Loucy (cell line): ENCODE measurements at regions not wholly inside any gene's neighbourhood (a gene's known extent, or its start where the extent isn't known, plus 50 kb on each side); places are given as distances from the start of the nearest gene placed in this dataset.

Source experiments
- H2AFZ ChIP-seq: fragments of 200-600 bp; sonication (generic); 2 replicates; pipeline ENCODE4 v1.6.0; 2016; ENCODE audit warnings: antibody characterized with exemption, mild to moderate bottlenecking, low read length, moderate library complexity
- H3F3A ChIP-seq: fragments of 200-600 bp; 2 replicates; pipeline ENCODE4 v1.6.0; 2016; ENCODE audit warnings: antibody characterized with exemption, low read depth, mild to moderate bottlenecking
- H3K27me3 ChIP-seq: fragments of 200-600 bp; sonication (generic); 2 replicates; pipeline ENCODE4 v1.6.1; 2014; ENCODE audit warnings: low read length, mild to moderate bottlenecking; ENCODE audit not compliant: insufficient read depth, poor library complexity, severe bottlenecking
- H3K36me3 ChIP-seq: fragments of 200-600 bp; sonication (generic); 2 replicates; pipeline ENCODE4 v1.6.1; 2016; ENCODE audit warnings: low read length; ENCODE audit not compliant: insufficient read depth
- H3K4me1 ChIP-seq: fragments of 200-600 bp; sonication (generic); 2 replicates; pipeline ENCODE4 v1.5.1; 2014; ENCODE audit warnings: low read length, mild to moderate bottlenecking; ENCODE audit not compliant: insufficient read depth, poor library complexity, severe bottlenecking
- H3K4me2 ChIP-seq: fragments of 200-600 bp; sonication (generic); 2 replicates; pipeline ENCODE4 v1.6.0; 2014; ENCODE audit warnings: antibody characterized with exemption, low read length, low read depth, mild to moderate bottlenecking; ENCODE audit not compliant: poor library complexity, severe bottlenecking
- H3K4me3 ChIP-seq: fragments of 200-600 bp; sonication (generic); 2 replicates; pipeline ENCODE4 v1.5.1; 2014; ENCODE audit warnings: low read length, mild to moderate bottlenecking, mixed read lengths; ENCODE audit not compliant: poor library complexity, severe bottlenecking
- H3K79me2 ChIP-seq: fragments of 200-600 bp; sonication (generic); 2 replicates; pipeline ENCODE4 v1.6.1; 2014; ENCODE audit warnings: low read length; ENCODE audit not compliant: insufficient read depth
- H3K9ac ChIP-seq: fragments of 200-600 bp; sonication (generic); 2 replicates; pipeline ENCODE4 v1.6.0; 2014; ENCODE audit warnings: mild to moderate bottlenecking, low read depth, low read length, moderate library complexity; ENCODE audit not compliant: poor library complexity, severe bottlenecking
- H3K9me2 ChIP-seq: fragments of 200-600 bp; sonication (generic); replicated peaks from 2 replicates; pipeline ENCODE4 v1.6.1; 2016; ENCODE audit warnings: low read depth, low read length, mixed read lengths
- H3K9me3 ChIP-seq: fragments of 200-600 bp; sonication (generic); 2 replicates; pipeline ENCODE4 v1.6.1; 2014; ENCODE audit warnings: mild to moderate bottlenecking, antibody characterized with exemption, low read length, low read depth; ENCODE audit not compliant: insufficient read depth
- H4K20me1 ChIP-seq: fragments of 200-600 bp; sonication (generic); 2 replicates; pipeline ENCODE4 v1.6.0; 2014; ENCODE audit warnings: antibody characterized with exemption, low read length, mild to moderate bottlenecking; ENCODE audit not compliant: insufficient read depth, poor library complexity, severe bottlenecking
- CTCF ChIP-seq: fragments of 200-600 bp; sonication (generic); conservative IDR thresholded peaks from 2 replicates; pipeline ENCODE4 v1.5.1; 2014; ENCODE audit warnings: mild to moderate bottlenecking, antibody characterized with exemption, low read length
- EZH2phosphoT487 ChIP-seq: fragments of 200-600 bp; IDR thresholded peaks from 2 replicates; pipeline ENCODE4 v1.6.1; 2018; ENCODE audit warnings: antibody characterized with exemption, mild to moderate bottlenecking, moderate library complexity, borderline replicate concordance

- Histone ChIP-seq H3K4me2 (no peak overlapping the region), H3K79me2 (no peaks in the 10 kb centered on the region), H4K20me1 (no peaks in the 10 kb centered on the region), H3K9ac (no peak overlapping the region), H3K9me3 (no peaks in the 10 kb centered on the region), H3K36me3 (no peaks in the 10 kb centered on the region), H3K4me3 (no peak overlapping the region), H2AFZ (no peak overlapping the region), H3K27me3 (no peaks in the 10 kb centered on the region), H3K4me1 (no peaks in the 10 kb centered on the region), H3K9me2 (0 out of 2 replicates have a peak, but pooled peaks cover 3% of the 10 kb centered on the region), H3F3A (no peaks in the 10 kb centered on the region)
- no peak for TF ChIP-seq EZH2phosphoT487
- no peak for TF ChIP-seq CTCF
Measured at GRCh38 chr2:226300196-226300886, 499.3 kb downstream of the IRS1 start.

DNA sequence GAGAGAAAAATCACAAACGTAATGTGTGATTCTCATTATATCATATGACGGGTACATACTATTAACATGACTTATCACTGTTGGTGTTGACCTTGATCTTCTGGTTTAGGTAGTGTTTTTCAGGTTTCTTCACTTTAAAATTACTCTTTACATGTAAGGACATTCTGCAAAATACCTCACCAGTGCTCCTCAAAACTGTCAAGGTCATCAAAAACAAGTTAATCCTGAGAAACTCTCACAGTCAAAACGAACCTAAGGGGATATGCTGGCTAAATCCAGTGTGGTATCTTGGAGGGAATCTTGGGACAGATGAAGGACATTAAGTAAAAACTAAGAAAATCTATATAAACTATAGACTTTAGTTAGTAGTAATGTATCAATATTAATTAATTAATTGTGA is 499.8 kb downstream of the IRS1 start:
- H3K27me3 ChIP-seq, result no peaks in the 10 kb centered on the region
- no peak overlapping the region for H3K4me3 ChIP-seq
- H3K9me3 ChIP-seq, result no peaks in the 10 kb centered on the region
- no peaks in the 10 kb centered on the region for H3K36me3 ChIP-seq
- no peaks in the 10 kb centered on the region for H4K20me1 ChIP-seq
- H3K4me1 ChIP-seq, result no peaks in the 10 kb centered on the region
- H3K9ac ChIP-seq, result no peak overlapping the region
- H3K79me2 ChIP-seq, result no peaks in the 10 kb centered on the region
- no peaks in the 10 kb centered on the region for H3F3A ChIP-seq
- no peak for TF ChIP-seq EZH2phosphoT487
- TF ChIP-seq CTCF, result no peak
- H3K4me2 ChIP-seq, result no peak overlapping the region
- H2AFZ ChIP-seq, result no peak overlapping the region
- 0 out of 2 replicates have a peak, but pooled peaks cover 3% of the 10 kb centered on the region for H3K9me2 ChIP-seq

GRCh38 chr2:226295681-226296080 is 503.9 kb downstream of the IRS1 start:
- H4K20me1 ChIP-seq, result no peaks in the 10 kb centered on the region
- no peaks in the 10 kb centered on the region for H3F3A ChIP-seq
- no peak overlapping the region for H3K9ac ChIP-seq
- H3K4me2 ChIP-seq, result no peak overlapping the region
- no peaks in the 10 kb centered on the region for H3K4me1 ChIP-seq
- H2AFZ ChIP-seq, result no peak overlapping the region
- H3K36me3 ChIP-seq, result no peaks in the 10 kb centered on the region
- 0 out of 2 replicates have a peak, but pooled peaks cover 3% of the 10 kb centered on the region for H3K9me2 ChIP-seq
- H3K27me3 ChIP-seq, result no peaks in the 10 kb centered on the region
- no peaks in the 10 kb centered on the region for H3K9me3 ChIP-seq
- TF ChIP-seq CTCF (no peak), EZH2phosphoT487 (no peak)
- no peaks in the 10 kb centered on the region for H3K79me2 ChIP-seq
- H3K4me3 ChIP-seq, result no peak overlapping the region
